CD4-positive, alpha-beta T cell (primary cell): ENCODE measurements at regions not wholly inside any gene's neighbourhood (a gene's known extent, or its start where the extent isn't known, plus 50 kb on each side); places are given as distances from the start of the nearest gene placed in this dataset.

Experiments
- ATAC-seq: fragments of 200-7000 bp; cut with Tn5 transposase; one replicate; pipeline ENCODE4 v1.10.0; 2022; ENCODE audit warnings: mild to moderate bottlenecking; ENCODE audit not compliant: poor library complexity
- CTCF ChIA-PET: fragments of 350-600 bp; sonication (Branson Sonifier 250); formaldehyde crosslinking; loops from one replicate; lab custom pipeline; 2021; ENCODE audit warnings: antibody characterized with exemption, inconsistent platforms; lab: Charles Lee
- POLR2A ChIA-PET: fragments of 350-600 bp; sonication (Branson Sonifier 250); formaldehyde crosslinking; loops from one replicate; lab custom pipeline; 2021; ENCODE audit warnings: antibody characterized with exemption, inconsistent platforms; lab: Charles Lee
- DNase-seq, 14 experiments: peaks; one replicate each; pipeline ENCODE4 v3.0.0-alpha.2; 2013 to 2020; ENCODE audit warnings: mixed read lengths in 2 of 14
- H3K27ac ChIP-seq, 2 donors: one replicate each; pipeline versions ENCODE4 v1.5.1 to v1.7.0; 2013; ENCODE audit warnings: low read length in 2 of 2, low read depth in 1 of 2, mild to moderate bottlenecking in 1 of 2
- H3K27me3 ChIP-seq, 2 experiments: 1 replicate in 1 of 2; 2 replicates in 1 of 2; pipeline versions ENCODE4 v1.6.1 to v1.7.0; 2013; ENCODE audit warnings: low read length in 2 of 2, control low read depth in 1 of 2, mild to moderate bottlenecking in 1 of 2, moderate library complexity in 1 of 2; ENCODE audit not compliant: insufficient read depth in 2 of 2, control insufficient read depth in 1 of 2
- H3K36me3 ChIP-seq: one replicate; pipeline ENCODE4 v1.6.1; 2013; ENCODE audit warnings: low read length, control low read depth; ENCODE audit not compliant: insufficient read depth
- H3K4me1 ChIP-seq: one replicate; pipeline ENCODE4 v1.6.1; 2013; ENCODE audit warnings: low read length, control low read depth; ENCODE audit not compliant: insufficient read depth
- H3K4me3 ChIP-seq: one replicate; pipeline ENCODE4 v1.5.1; 2013; ENCODE audit warnings: mild to moderate bottlenecking, low read length, moderate library complexity
- H3K9me3 ChIP-seq, 2 experiments: 1 replicate in 1 of 2; 2 replicates in 1 of 2; pipeline versions ENCODE4 v1.6.1 to v1.7.0; 2013; ENCODE audit warnings: low read length in 2 of 2, mild to moderate bottlenecking in 2 of 2, control low read depth in 1 of 2, moderate library complexity in 1 of 2; ENCODE audit not compliant: control insufficient read depth in 1 of 2, insufficient read depth in 1 of 2
- H3K27ac Mint-ChIP-seq: one replicate; pipeline ENCODE4 v1.8.0; 2020; ENCODE audit warnings: mixed read lengths
- H3K27me3 Mint-ChIP-seq: one replicate; pipeline ENCODE4 v1.8.0; 2021; ENCODE audit warnings: mixed read lengths
- H3K36me3 Mint-ChIP-seq: one replicate; pipeline ENCODE4 v1.8.0; 2021; ENCODE audit warnings: low read depth, mixed read lengths
- H3K4me1 Mint-ChIP-seq: one replicate; pipeline ENCODE4 v1.8.0; 2021; ENCODE audit warnings: low read depth, mixed read lengths
- H3K4me3 Mint-ChIP-seq: one replicate; pipeline ENCODE4 v1.8.0; 2020; ENCODE audit warnings: mild to moderate bottlenecking, mixed read lengths
- H3K9me3 Mint-ChIP-seq: one replicate; pipeline ENCODE4 v1.8.0; 2020; ENCODE audit warnings: mixed read lengths
- CTCF ChIP-seq: fragments of 200-600 bp; IDR thresholded peaks from one replicate; pipeline ENCODE4 v1.8.0; 2022; ENCODE audit warnings: antibody characterized with exemption, mild to moderate bottlenecking
- intact Hi-C, 2 experiments: fragments of 100-400 bp; cut with DNase I in 1 of 2; cut with micrococcal nuclease in 1 of 2; formaldehyde crosslinking; loops; one replicate each; pipeline versions ENCODE4 v1.15.1 to v1.9.0; 2023 to 2025; cut with DNase I, micrococcal nuclease

DNA sequence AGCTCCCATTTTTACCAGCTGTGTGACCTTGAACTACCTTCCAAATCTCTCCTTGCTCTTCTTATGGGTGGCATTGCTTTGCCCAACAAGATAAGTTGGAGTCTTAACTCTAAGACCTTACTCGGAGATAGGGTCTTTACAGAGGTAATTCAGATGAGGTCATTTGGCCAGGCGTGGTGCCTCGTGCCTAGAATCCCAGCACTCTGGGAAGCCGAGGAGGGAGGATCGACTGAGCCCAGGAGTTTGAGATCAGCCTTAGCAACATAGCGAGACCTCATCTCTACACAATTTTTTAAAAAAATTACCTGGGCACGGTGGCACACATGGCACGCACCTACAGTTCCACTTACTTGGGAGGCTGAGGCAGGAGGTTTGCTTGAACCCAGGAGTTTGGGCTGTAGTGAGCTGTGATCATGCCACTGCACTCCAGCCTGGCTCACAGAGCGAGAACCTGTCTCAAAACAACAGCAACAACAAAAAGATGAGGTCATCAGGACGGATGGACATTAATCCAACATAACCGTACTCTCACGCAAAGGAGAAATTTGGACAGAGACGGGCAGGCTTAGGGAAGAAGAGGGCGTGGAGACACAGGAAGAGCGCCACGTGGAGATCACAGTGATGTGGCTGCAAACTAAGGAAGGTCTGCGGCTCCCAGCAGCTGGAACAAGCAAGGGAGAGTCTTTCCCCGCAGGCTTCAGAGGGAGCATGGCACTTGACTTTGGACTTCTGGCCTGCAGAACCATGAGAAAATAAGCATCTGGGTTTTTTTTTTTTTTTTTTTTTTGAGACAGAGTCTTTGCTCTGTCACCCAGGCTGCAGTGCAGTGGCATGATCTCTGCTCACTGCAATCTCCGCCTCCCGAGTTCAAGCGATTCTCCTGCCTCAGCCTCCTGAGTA is 122.3 kb upstream of the CARD11 start:
- ATAC-seq (no peak), DNase-seq (no peak)
- no peaks in the 10 kb centered on the region for H3K36me3 ChIP-seq
- peaks cover 12% of the 10 kb centered on the region for H3K27me3 Mint-ChIP-seq
- TF ChIP-seq CTCF: no peak
- H3K4me3 ChIP-seq: no peak overlapping the region
- H3K4me1 Mint-ChIP-seq: no peaks in the 10 kb centered on the region
- ChIA-PET CTCF (no interaction called here), POLR2A (no interaction called here)
- no peaks in the 10 kb centered on the region for H3K4me1 ChIP-seq
- no peak overlapping the region for H3K27ac ChIP-seq
- intact Hi-C loops: no loop called here
- H3K9me3 ChIP-seq: peaks cover 0 to 3% of the 10 kb centered on the region in 2 experiments
- peaks cover 0 to 15% of the 10 kb centered on the region in 2 experiments for H3K27me3 ChIP-seq
- H3K27ac Mint-ChIP-seq: no peak overlapping the region
- H3K9me3 Mint-ChIP-seq: no peaks in the 10 kb centered on the region
- no peak overlapping the region for H3K4me3 Mint-ChIP-seq
- H3K36me3 Mint-ChIP-seq: no peaks in the 10 kb centered on the region

DNA sequence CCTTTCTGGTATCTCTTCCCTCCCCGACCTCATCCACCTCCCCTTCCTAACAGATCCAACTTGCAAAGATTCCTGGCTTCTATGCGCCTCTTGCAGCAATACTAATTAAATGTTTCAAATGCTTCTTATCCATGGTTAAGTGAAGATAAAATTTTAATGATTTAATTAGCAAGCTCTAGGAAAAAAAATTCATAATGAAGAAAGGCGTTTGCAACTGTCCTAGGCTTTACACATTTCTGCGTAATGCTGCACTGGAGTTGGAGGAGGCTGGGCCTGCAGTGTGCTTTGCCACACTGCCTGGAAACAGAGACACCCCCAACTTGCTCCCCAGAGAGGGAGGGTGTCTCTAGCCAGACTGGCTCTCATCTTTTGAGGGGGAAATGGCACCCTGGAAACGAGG is 123.9 kb upstream of the CARD11 start:
- Histone ChIP-seq H3K4me1 (no peaks in the 10 kb centered on the region), H3K36me3 (no peaks in the 10 kb centered on the region), H3K9me3 (peaks cover 0 to 3% of the 10 kb centered on the region in 2 experiments), H3K4me3 (no peak overlapping the region), H3K27me3 (peaks cover 0 to 17% of the 10 kb centered on the region in 2 experiments), H3K27ac (no peak overlapping the region)
- H3K4me3 Mint-ChIP-seq: no peak overlapping the region
- ChIA-PET POLR2A (no interaction called here), CTCF (no interaction called here)
- no peak for DNase-seq
- no peak for ATAC-seq
- intact Hi-C loops: no loop called here
- no peak overlapping the region for H3K27ac Mint-ChIP-seq
- H3K9me3 Mint-ChIP-seq: no peaks in the 10 kb centered on the region
- H3K36me3 Mint-ChIP-seq: no peaks in the 10 kb centered on the region
- no peaks in the 10 kb centered on the region for H3K4me1 Mint-ChIP-seq
- no peak for TF ChIP-seq CTCF
- peaks cover 19% of the 10 kb centered on the region for H3K27me3 Mint-ChIP-seq

DNA sequence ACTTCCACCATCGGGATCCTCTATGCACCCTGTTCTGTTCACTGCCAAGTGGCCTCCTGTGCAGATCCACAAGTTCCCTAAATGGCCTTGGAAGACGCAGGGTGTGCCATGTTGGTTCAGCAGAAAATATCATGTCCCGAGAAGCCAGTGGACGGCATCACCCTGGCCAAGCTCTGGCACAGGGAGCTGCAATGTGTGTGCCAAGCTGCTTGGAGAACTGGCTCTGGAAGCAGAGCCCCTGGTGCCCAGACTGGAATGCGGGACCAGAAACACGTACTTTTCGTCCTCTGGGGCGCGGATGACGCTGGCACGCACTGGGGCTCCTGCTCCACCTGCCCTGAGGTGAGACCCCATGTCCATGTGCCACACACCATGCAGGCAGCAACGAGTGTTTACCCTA is 124.7 kb upstream of the CARD11 start:
- peaks cover 0 to 17% of the 10 kb centered on the region in 2 experiments for H3K27me3 ChIP-seq
- ATAC-seq (no peak), DNase-seq (no peak)
- intact Hi-C loops: no loop called here
- H3K4me1 ChIP-seq: no peaks in the 10 kb centered on the region
- POLR2A ChIA-PET: no interaction called here
- CTCF ChIA-PET: no interaction called here
- no peak overlapping the region for H3K4me3 ChIP-seq
- Mint-ChIP-seq H3K36me3 (no peaks in the 10 kb centered on the region), H3K4me3 (no peak overlapping the region), H3K27ac (no peak overlapping the region), H3K4me1 (no peaks in the 10 kb centered on the region), H3K9me3 (no peaks in the 10 kb centered on the region), H3K27me3 (peaks cover 26% of the 10 kb centered on the region)
- no peak for TF ChIP-seq CTCF
- peaks cover 0 to under 1% of the 10 kb centered on the region in 2 experiments for H3K9me3 ChIP-seq
- no peaks in the 10 kb centered on the region for H3K36me3 ChIP-seq
- H3K27ac ChIP-seq: no peak overlapping the region
